ENCODE measurements at regions not wholly inside any gene's neighbourhood (a gene's known extent, or its start where the extent isn't known, plus 50 kb on each side); places are given as distances from the start of the nearest gene placed in this dataset.

GRCh38 chr1:93738926-93739325 lies 57.3 kb upstream of the BCAR3 start:
- TF ChIP-seq, protein P1, sequence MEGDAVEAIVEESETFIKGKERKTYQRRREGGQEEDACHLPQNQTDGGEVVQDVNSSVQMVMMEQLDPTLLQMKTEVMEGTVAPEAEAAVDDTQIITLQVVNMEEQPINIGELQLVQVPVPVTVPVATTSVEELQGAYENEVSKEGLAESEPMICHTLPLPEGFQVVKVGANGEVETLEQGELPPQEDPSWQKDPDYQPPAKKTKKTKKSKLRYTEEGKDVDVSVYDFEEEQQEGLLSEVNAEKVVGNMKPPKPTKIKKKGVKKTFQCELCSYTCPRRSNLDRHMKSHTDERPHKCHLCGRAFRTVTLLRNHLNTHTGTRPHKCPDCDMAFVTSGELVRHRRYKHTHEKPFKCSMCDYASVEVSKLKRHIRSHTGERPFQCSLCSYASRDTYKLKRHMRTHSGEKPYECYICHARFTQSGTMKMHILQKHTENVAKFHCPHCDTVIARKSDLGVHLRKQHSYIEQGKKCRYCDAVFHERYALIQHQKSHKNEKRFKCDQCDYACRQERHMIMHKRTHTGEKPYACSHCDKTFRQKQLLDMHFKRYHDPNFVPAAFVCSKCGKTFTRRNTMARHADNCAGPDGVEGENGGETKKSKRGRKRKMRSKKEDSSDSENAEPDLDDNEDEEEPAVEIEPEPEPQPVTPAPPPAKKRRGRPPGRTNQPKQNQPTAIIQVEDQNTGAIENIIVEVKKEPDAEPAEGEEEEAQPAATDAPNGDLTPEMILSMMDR (IDR thresholded peaks at IDR 0.05) = no peak
- TF ChIP-seq POLR2A (IDR thresholded peaks at IDR 0.05) (no peak), POLR2AphosphoS5 (IDR thresholded peaks at IDR 0.05) (no peak), EP300 (IDR thresholded peaks at IDR 0.05) (no peak)

Data from upper lobe of left lung (tissue), 4 donors.